Endothelial cell (in vitro differentiated cells): ENCODE measurements at regions not wholly inside any gene's neighbourhood (a gene's known extent, or its start where the extent isn't known, plus 50 kb on each side); places are given as distances from the start of the nearest gene placed in this dataset.

Experiments used
- DNase-seq: peaks from one replicate; pipeline ENCODE4 v3.0.0; 2021; ENCODE audit warnings: low spot score
- H3K27ac Mint-ChIP-seq: one replicate; pipeline ENCODE4 v1.8.0; 2021; ENCODE audit warnings: mixed read lengths, inconsistent platforms; ENCODE audit not compliant: unreplicated experiment
- H3K27me3 Mint-ChIP-seq: one replicate; pipeline ENCODE4 v1.8.0; 2021; ENCODE audit warnings: mild to moderate bottlenecking, moderate library complexity, mixed read lengths, inconsistent platforms; ENCODE audit not compliant: unreplicated experiment
- H3K36me3 Mint-ChIP-seq: one replicate; pipeline ENCODE4 v1.8.0; 2021; ENCODE audit warnings: mild to moderate bottlenecking, low read depth, mixed read lengths, inconsistent platforms; ENCODE audit not compliant: unreplicated experiment
- H3K4me1 Mint-ChIP-seq: one replicate; pipeline ENCODE4 v1.8.0; 2021; ENCODE audit warnings: mild to moderate bottlenecking, mixed read lengths, inconsistent platforms; ENCODE audit not compliant: unreplicated experiment
- H3K4me3 Mint-ChIP-seq: one replicate; pipeline ENCODE4 v1.8.0; 2021; ENCODE audit warnings: mild to moderate bottlenecking, mixed read lengths, inconsistent platforms; ENCODE audit not compliant: unreplicated experiment
- H3K9me3 Mint-ChIP-seq: one replicate; pipeline ENCODE4 v1.8.0; 2021; ENCODE audit warnings: mixed read lengths, inconsistent platforms; ENCODE audit not compliant: unreplicated experiment
- TF ChIP-seq, protein P1 (sequence below): fragments of 200-600 bp; sonication (generic); IDR thresholded peaks from one replicate; pipeline ENCODE4 v1.5.0; 2021; ENCODE audit warnings: antibody characterized with exemption; ENCODE audit not compliant: unreplicated experiment

- no peak for DNase-seq
- H3K4me1 Mint-ChIP-seq, result peaks cover 2% of the 10 kb centered on the region
- no peaks in the 10 kb centered on the region for H3K27me3 Mint-ChIP-seq
- no peaks in the 10 kb centered on the region for H3K36me3 Mint-ChIP-seq
- no peak overlapping the region for H3K4me3 Mint-ChIP-seq
- TF ChIP-seq, protein P1, sequence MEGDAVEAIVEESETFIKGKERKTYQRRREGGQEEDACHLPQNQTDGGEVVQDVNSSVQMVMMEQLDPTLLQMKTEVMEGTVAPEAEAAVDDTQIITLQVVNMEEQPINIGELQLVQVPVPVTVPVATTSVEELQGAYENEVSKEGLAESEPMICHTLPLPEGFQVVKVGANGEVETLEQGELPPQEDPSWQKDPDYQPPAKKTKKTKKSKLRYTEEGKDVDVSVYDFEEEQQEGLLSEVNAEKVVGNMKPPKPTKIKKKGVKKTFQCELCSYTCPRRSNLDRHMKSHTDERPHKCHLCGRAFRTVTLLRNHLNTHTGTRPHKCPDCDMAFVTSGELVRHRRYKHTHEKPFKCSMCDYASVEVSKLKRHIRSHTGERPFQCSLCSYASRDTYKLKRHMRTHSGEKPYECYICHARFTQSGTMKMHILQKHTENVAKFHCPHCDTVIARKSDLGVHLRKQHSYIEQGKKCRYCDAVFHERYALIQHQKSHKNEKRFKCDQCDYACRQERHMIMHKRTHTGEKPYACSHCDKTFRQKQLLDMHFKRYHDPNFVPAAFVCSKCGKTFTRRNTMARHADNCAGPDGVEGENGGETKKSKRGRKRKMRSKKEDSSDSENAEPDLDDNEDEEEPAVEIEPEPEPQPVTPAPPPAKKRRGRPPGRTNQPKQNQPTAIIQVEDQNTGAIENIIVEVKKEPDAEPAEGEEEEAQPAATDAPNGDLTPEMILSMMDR, result no peak
- H3K27ac Mint-ChIP-seq, result no peak overlapping the region
- H3K9me3 Mint-ChIP-seq, result peaks cover 8% of the 10 kb centered on the region
Measured at GRCh38 chr5:90142541-90142940, 267.0 kb downstream of the CETN3 start.

- Mint-ChIP-seq H3K27ac (no peak overlapping the region), H3K27me3 (no peaks in the 10 kb centered on the region), H3K4me1 (peaks cover 2% of the 10 kb centered on the region), H3K9me3 (peaks cover 8% of the 10 kb centered on the region), H3K4me3 (no peak overlapping the region), H3K36me3 (no peaks in the 10 kb centered on the region)
- TF ChIP-seq, protein P1, result no peak
- DNase-seq, result no peak
Measured at GRCh38 chr5:90141984-90142383, 267.6 kb downstream of the CETN3 start.

GRCh38 chr5:90136952-90137528 is 272.5 kb downstream of the CETN3 start:
- no peaks in the 10 kb centered on the region for H3K27me3 Mint-ChIP-seq
- TF ChIP-seq, protein P1, result no peak
- H3K4me3 Mint-ChIP-seq, result no peak overlapping the region
- H3K9me3 Mint-ChIP-seq, result no peaks in the 10 kb centered on the region
- H3K4me1 Mint-ChIP-seq, result peaks cover 2% of the 10 kb centered on the region
- DNase-seq, result no peak
- H3K36me3 Mint-ChIP-seq, result no peaks in the 10 kb centered on the region
- no peak overlapping the region for H3K27ac Mint-ChIP-seq

DNA sequence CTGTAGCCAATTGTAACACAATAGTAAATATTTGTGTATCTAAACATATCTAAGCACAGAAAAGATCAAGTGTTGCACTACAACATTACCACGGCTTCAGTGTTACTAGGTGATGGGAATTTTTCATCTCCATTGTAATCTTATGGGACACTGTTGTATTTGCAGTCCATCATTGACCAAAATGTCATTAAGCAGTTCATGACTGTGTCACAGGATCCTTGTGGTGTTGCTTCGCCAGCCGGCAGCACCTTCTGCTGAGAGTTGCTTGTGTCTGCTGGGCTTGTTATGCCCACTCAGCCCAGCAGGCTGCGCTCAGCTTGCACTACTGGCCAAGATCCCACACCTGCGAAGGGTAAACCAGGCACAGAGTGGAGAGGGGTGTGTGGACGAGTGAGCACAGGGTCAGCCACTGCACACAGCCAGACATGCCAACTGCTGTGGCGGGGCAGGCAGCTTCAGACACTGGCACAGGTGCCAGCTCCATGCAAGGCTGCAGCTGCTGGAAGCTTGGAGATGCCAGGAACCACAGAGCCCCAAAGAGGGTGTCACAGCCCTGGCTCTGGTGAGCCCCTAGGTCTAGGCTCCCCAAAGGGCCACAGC is 273.7 kb downstream of the CETN3 start:
- no peaks in the 10 kb centered on the region for H3K9me3 Mint-ChIP-seq
- no peak overlapping the region for H3K4me3 Mint-ChIP-seq
- H3K36me3 Mint-ChIP-seq, result no peaks in the 10 kb centered on the region
- no peaks in the 10 kb centered on the region for H3K27me3 Mint-ChIP-seq
- DNase-seq, result peak; percentile 45
- H3K4me1 Mint-ChIP-seq, result peaks cover 2% of the 10 kb centered on the region
- H3K27ac Mint-ChIP-seq, result no peak overlapping the region
- TF ChIP-seq, protein P1, result peak; percentile 65

DNA sequence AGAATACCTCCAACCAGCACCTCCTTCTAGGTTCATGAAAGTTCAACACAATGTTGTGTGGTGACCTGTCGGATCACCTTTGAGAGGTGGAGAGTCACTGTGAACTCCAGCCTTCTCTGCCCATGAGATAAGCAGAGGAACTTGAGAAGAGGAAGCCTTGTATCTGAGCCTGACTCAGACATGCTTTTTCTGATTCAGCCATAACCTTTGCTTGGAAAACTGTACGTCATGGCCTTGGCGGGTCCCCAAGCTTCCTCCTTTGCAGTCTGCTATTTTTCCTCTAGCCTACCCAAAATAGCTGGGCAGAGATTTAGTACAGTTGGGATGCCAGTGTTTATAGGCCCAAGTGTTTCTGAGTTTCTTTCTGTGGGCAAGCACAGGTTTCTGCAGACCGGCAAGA is 274.7 kb downstream of the CETN3 start:
- Mint-ChIP-seq H3K4me3 (no peak overlapping the region), H3K27ac (no peak overlapping the region), H3K27me3 (no peaks in the 10 kb centered on the region), H3K9me3 (no peaks in the 10 kb centered on the region), H3K36me3 (no peaks in the 10 kb centered on the region), H3K4me1 (peaks cover 2% of the 10 kb centered on the region)
- no peak for DNase-seq
- TF ChIP-seq, protein P1, result no peak
